GM18870 (cell line): ENCODE measurements at regions not wholly inside any gene's neighbourhood (a gene's known extent, or its start where the extent isn't known, plus 50 kb on each side); places are given as distances from the start of the nearest gene placed in this dataset.
A peak's percentile ranks its signal among the peaks of the same experiment; 100 is the strongest.
"Not testable (repeated sequence)": the region's sequence is repeated elsewhere in the genome, so short reads cannot be mapped to it uniquely, and the experiment has no call there.

ENCODE experiments used
- ATAC-seq: cut with Tn5 transposase; IDR thresholded peaks from one replicate; pipeline ENCODE4 v1.9.1; 2021; ENCODE audit warnings: moderate library complexity; ENCODE audit not compliant: unreplicated experiment

DNA sequence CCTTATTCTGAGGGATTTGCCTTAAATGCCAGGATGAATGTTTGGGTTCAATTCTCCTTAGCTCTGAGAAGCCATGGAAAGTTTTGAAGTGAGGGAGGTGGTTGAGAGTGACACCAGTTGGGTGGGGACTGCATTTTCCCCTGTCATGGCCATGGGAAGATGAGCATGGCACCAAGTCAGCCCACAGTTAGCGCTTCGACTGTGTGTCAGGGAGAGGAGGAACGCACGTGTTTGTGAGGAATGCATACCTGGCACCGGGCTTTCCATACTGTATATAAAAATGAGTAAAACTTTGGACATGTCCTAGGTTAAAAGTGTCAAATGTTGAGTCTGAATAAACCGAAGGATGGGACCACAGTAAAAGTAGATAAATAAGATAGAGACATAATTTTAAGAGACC is 187.5 kb upstream of the KL start:
- no peak for ATAC-seq

DNA sequence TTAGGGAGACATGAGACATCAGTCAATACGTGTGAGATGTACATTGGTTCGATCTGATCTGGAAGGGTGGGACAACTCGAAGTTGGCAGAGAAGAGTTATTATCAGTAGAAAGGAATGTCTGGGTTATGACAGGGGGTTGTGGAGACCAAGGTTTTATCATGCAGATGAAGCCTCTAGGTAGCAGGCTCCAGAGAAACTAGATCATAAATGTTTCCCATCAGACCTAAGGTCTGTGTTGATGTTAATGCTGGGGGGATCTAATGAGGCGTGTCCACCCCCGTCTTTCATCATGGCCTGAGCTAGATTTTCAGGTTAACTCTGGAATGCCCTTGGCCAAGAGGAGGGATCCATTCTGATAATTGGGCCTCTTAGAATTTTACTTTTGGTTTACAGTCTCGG is 187.0 kb upstream of the KL start:
- no peak for ATAC-seq

DNA sequence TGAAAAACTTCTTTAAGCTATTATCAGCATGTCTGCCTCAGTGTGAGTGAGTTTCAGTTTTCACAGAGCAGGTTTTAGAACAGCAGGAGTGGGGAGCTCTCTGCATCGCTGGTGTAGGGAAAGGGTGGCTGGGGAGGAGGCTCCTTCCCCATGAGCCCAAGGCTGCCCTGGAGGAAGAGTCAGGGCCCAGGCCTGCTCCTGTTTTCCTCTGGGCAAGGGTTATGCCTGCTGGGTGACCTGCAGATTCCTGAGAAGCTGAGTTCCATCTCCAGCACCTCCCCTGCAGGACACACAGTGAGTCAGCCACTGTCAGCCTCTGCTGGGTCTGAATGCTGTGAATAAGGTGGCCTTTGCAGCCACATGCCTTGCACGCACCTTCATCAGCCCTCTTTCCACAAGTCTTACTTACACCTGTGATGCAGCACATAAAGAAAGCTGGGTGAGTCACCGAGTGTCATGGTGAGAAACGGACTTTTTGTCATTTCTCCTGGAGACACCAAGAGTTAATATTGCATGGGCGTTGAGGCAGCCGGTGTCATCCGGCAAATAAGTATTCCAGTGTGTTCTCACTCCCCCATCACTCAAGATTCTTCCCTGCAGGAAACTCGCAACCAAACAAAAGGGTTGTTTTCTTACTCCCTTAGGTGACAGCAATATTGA is 186.4 kb upstream of the KL start:
- ATAC-seq: no peak

DNA sequence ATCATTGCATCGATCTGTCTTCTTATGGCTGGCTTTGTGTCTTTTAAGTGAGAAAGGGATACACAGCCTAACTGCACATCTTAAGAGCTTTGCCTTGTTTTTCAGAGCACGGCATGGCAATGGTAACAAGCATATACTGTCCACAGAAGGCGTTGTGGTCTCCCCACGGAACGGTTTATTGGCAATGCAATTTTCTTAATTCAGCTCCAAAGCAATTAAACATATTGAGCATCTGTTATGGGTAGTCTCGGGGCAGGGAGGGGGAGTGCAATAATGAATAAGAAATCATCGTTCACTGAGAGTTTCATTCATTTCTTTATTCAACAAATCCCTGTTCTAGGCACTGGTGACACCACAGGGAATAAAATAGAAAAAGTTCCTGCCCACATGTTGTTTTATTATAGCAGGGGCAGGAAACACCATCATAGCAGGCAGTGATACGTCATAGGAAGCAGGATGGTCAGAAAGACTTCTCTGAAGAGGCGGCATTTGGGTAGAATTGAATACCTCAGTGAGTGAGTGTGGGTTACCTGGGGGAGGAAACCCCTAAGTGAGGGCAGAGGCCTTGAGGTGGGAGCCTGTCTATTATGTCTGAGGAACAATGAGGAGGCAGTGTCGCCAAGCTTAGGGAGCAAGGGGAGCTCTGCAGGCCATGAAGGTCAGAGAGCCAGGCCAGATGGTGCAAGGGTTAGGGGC is 185.7 kb upstream of the KL start:
- ATAC-seq: no peak

DNA sequence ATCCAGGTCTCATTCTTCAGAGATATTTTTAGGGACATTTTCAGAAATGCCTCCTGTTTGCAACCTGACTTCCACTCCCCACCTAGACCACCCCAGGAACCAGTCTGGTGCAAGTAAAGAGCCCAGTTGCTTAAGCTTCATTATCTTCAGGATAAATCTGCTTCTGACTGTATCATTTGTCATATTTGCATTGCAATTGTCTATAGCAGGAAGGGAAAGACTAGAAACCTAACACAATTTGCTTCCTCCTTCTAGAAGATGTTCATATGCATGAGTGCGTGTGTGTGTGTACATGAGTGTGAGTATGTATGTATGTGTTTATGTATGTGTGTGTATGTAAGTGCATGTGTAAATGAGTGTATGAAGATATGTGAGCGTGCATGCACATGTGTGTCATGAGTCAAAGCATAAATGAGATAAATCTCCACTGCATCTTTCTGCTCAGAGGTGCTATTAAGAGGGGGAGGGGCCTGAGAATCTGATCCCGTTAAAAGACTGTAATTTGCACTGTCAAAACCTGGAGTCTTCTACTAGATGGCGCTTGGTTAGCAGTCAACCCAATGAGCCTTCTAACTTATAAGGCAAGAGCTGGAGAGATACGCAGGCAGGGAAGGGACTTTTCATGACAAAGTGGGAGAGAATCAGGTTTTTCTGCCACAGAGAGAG is 178.8 kb upstream of the KL start:
- ATAC-seq: no peak

DNA sequence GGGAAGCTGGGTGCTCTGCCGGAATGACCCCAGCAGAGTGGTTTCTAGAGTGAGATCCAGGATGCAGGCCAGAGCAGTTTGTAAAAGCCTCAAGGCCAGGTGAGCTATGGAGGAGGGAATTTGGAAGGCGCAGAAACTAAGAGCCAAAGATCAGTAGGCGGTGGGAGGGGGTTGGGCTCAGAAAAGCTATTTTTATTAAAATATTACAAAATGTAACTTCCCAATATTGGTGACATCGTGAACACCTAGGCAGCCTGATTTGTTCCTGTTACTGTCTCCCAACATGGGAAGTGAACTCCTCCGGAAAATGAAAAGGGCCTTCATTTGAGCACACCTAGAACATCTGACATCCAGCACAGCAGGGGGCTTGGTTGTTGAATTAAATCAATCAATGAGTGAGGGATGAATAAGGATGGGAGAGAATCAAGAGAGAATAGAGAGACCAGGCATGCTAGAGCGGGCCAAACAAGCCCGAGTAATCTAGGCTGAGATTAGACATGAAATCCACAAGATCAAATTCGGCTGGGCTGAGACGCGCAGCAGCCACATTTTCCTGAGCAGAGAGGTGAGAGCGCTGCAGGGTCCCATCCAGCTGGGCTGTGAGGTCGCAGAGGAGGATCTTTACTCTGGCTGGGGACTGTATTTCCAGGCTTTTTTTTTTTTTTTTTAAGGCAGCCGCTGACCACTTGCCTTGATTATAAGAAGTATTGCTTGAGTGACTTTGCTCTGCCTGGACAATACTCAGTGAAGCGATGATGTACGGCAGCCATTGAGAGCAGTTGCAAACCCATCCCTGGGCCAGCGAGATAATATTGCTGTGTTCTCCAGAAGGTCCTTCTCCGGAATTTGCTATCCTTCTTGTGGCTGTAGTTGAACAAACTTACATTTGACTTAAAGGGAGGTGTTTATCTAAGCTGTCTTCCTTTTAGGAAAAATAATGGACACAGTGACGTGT is 178.0 kb upstream of the KL start:
- ATAC-seq: no peak

DNA sequence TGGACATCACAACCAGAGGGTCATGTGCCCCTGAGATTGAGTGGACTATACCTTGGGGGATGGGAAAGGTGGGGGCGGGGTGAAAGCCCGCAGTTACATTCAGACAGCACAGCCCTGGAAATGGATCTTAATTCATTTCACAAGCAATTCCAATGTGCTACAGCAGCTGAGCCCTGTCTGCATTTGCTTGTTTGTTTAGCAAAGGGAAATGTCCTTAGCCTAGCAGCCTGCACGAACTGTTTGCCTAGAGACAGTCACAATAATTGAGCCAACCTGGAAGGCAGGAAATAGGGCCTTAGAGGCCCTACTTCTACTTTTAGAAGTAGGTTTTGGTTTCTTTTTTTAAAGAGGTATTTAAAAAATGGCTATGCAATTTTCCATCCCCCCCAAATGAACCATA is 177.3 kb upstream of the KL start:
- ATAC-seq: no peak

DNA sequence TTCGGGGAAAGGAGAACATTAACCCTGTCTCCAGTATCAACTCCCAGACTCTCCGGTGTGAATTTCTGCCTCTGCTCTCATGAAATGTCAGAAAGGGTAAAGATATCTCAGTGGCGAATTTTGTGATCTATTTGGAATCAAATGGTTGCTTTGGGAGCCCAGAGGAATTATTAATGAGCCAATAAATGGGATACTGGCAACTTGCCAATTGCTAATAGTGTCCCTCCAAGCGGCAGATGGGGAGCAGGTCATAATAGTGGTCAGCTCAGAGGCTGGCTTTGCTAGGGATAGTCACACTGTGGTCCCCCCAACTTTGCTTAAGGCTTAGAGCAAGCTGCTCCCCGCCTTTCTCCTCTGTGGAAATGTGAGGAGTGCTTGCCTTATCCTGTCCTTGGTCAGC is 176.1 kb upstream of the KL start:
- no peak for ATAC-seq

DNA sequence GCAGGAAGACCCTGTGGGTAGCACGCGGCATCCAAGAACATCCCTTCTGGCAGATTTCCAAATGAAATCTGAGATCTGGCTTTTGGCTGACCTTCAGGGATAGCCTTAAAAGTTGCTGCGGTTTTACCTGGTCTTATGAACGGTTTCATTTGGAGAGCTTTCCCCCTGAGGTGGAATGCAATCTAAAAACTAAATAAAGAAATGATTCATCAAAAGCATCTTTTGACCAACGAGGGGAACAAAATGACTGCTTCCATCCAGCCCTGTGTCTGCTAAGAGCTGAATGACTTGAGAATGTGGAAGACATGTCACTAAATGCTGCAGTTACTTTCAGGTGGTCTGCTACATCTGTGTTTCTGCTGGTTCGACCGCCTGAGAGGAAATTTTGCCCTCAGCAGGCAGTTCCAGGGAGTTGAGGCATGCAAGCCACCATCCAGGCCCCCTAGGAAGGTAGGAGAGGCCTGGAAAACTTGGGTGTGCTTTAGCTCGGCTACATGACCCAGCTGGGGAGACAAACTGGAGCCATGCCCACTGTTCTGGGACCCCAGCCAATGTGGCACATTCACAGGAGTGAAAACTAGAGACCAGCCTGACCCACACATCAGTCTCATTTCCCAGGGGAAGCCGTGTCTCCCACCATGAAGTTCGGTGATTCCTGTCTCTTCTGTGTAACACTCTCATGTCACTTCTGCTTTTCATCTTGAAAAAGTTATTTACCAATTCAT is 175.1 kb upstream of the KL start:
- peak; percentile 76 for ATAC-seq

DNA sequence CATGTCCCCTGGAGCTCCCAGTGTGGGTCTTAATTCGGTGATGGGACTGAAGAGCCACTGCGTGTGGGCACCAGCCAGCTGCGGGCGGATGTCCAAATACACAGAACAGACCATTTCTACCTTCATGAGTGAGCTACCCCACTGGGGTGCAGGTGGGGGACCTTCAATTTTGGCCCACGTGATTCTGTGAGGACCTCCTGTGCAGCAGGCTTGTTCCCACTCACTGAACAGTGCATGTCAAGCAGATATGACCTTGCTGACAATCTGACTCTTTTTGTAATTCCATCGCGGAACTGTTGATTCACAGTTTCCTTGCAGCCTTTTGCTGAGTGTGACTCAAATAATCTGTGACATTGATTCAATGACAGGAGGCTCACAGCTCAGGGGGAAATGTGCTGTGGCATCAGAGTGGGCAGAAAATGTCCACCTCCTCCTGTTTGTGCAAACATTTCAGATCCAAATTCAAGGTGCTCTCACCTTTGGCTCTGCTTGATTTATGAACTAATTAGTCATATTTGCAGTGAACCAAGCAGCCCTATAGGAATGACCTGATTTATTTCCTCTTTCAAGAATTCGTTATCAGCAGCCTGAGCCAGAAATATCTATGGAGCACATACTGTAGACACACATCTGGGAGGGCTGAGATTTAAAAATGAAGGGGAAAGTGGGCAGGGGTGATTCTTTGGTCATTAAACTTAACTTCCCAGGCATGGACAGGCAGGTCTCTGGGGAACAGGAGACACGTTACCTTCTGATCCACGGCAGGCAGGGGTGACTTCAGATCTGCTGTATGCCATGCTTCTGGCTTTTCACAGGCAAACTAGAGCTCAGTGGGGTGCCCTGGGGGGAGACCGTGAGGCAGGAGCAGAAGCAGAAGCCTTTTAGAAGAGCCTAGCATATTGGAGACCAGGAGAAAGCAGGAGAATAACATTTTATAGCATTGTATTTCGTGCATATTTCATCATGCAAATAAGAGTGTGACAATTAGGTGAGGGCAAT is 170.0 kb upstream of the KL start:
- ATAC-seq: no peak

DNA sequence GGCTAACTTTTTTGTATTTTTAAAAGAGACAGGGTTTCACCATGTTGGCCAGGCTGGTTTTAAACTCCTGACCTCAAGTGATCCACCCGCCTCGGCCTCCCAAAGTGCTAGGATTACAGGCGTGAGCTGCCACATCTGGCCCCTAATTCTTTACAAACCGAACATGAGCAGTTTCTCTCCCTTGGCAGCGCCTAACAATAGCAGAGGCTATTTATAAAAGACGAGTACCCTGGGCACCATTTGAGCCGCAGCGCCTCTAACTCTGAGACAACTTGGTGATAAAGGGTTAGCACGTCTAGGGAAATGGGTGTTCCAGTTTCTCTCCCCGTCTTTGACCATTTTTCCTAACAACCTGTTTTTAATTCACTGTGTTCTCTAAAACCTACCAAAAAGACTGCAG is 168.2 kb upstream of the KL start:
- ATAC-seq: not testable (repeated sequence)

DNA sequence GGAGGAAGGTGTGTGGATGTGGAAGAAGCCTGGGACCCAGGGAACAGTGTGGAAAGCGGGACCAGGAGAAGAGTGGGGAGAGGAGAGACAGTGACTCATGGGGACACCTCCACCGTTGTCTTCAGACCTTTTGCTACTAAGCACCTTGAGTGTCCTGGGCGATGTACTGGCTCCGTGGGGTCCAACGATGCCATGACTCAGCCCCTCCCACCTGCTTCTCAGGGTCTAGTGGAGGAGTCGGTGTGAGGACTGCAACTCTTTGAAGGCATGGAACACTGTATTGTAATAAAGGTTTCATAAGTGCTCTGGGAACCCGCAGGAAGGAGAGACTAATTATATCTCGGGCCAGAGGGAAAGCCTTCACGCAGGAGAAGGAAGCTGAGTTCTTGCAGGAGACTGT is 166.9 kb upstream of the KL start:
- no peak for ATAC-seq

DNA sequence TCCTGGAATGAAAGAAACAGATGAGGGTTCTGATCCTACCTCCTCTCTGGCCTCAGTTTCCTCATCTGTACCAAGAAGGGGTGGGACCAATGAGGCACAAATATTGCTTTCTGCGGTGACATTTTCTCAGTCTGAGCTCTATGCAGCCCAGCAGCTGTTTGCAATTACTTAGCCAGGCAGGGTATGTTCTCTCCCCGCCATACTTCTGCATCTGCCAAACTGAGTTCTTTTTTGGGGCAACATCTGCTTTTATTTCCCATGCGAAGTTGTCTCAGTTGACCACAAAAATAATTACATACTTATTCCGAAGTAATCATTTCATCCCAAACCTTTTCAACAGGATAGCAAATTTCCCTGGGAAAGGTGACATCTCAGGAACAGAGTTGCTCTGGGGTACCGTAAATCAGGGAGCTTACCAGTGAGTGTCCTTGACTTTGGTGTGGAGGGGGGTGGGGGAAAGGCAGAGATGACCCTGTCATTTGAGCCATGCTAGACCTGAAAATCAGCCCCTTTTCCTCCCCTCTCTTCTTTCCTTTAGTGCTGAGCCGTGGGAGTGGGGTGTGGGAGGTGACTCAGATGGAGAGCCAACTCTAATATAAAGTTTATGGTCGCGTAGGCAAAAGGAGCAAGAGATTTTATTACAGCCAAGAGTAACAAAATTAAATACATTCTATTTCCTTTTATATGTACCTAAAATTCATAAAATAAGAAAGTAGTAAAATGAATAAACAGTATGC is 165.7 kb upstream of the KL start:
- ATAC-seq: no peak

DNA sequence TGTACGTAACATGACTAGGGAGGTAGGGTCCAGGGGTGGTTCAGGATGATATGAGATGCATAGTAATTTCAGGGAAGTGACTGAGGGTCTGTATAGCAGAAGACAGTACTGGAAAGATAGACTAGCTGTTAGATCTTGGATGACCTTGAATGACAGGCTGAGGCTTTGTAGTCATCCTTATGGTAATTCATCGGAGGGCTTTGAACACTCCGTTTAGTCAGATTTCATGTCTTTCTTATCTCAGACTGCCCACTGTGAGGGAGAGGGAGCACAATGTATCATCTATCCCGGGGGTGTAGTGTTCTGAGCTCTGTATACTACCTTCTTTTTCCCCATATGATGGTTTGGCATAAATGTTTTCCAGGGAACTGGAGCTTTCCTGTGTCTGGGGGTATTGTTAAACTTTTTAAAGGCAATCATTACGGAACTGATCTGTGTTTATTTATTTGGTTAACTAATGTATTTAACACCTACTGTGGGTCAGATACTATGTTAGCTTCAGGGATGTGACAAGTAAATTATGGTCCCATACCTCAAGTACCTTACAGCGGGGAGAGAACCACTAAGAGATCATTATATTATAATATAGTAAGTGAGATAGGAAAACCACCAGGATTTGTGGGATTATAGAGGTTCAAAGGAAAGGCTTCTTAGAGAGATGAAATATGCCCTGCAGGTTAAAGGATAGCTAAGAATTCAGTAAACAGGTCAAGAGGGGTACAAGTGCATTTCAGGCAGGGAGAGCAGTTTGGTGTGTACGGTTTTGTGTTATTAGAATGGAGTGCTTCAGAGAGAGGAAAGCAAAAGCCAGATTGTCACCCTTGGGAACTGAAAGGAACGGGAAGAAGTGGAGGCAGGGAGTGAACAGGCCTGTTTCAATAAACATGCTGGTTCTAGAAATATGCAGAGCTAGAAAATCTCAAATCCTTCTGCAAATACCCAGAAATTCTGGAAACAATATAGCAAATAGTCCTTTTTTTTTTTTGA is 164.8 kb upstream of the KL start:
- ATAC-seq: no peak

DNA sequence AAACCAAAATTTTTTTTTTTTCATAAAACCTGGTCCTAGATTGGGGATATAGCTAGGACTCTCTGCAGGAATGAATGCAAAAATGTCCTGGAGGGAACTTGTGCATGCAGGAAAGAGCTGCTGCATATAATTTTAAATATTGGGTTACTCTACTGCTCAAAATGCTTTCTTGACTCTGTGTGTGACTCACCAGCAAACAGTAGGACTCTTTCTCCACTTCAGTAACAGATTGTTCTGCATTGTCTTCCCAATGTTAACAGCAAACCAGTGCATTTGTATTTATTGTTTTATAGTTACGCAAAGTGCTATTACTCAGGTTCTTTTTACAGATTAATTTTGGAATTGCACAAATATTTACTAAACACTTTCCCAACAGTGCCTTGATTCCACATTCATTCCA is 163.7 kb upstream of the KL start:
- no peak for ATAC-seq

DNA sequence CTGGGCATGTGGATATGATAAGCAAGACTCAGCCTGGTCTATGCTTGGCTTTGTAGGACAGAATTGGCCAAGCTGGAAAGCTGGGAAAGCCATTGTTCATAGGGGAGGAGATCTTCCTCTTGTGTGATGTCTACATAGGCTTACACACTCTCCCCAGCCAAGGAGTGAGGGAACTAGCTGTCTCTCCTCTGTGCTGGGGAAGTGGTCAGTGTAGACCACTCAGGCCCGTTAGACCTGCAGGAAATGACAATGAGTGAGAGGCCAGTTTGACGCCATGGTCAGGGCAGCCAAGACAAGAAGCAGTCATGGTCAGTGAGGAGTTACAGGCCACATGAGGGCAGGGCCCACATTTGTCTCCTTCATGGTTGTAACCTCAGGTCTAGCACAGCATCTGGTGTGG is 159.1 kb upstream of the KL start:
- ATAC-seq: no peak

DNA sequence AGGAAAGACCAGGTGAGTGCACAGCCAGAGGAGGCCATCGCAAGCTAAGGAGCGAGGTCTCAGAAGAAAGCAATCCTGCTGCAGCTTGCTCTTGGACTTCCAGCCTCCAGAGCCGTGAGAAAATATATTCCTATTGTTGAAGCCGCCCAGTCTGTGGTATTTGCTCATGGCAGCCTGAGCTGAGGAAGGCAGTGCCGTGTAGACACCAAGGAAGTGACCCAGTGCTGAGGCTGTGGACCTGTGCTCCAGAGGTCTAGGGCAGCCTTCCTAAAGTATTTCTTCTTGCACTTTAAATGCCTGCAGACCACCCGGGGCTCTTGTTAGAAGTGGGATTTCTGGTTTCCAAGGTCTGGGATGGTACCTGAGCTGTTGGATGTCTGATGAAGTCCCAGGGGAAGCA is 158.5 kb upstream of the KL start:
- no peak for ATAC-seq
